ENCODE measurements at regions not wholly inside any gene's neighbourhood (a gene's known extent, or its start where the extent isn't known, plus 50 kb on each side); places are given as distances from the start of the nearest gene placed in this dataset.
"Not testable (repeated sequence)": the region's sequence is repeated elsewhere in the genome, so short reads cannot be mapped to it uniquely, and the experiment has no call there.

DNA sequence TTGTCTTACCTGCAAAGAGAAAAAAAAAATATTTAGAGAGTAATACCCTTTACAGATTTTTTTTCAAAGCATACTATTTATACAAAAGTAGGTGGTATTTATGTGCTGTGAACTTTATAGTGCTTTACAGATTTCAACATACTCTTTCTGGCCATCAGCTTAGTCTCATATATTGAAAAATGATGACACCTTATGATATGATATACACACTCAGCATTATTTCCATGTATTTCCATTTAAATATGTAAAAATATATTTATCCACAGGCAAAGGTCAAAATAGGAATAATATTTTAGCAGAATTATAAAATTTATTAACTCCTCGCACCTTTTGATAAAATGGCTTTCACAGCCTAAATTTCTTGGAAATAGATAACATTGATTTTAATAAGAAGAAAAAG lies 815.8 kb upstream of the EPHA5 start:
- Histone ChIP-seq H3K4me3 (no peak overlapping the region), H3K4me1 (ENCODE audit: insufficient read depth) (no peaks in the 10 kb centered on the region), H3K27ac (no peak overlapping the region), H3K36me3 (no peaks in the 10 kb centered on the region), H3K27me3 (no peaks in the 10 kb centered on the region), H3K9me3 (no peaks in the 10 kb centered on the region)
- TF ChIP-seq EP300 (IDR thresholded peaks at IDR 0.05) (no peak), POLR2A (IDR thresholded peaks at IDR 0.05) (no peak)
- TF ChIP-seq, protein P1, sequence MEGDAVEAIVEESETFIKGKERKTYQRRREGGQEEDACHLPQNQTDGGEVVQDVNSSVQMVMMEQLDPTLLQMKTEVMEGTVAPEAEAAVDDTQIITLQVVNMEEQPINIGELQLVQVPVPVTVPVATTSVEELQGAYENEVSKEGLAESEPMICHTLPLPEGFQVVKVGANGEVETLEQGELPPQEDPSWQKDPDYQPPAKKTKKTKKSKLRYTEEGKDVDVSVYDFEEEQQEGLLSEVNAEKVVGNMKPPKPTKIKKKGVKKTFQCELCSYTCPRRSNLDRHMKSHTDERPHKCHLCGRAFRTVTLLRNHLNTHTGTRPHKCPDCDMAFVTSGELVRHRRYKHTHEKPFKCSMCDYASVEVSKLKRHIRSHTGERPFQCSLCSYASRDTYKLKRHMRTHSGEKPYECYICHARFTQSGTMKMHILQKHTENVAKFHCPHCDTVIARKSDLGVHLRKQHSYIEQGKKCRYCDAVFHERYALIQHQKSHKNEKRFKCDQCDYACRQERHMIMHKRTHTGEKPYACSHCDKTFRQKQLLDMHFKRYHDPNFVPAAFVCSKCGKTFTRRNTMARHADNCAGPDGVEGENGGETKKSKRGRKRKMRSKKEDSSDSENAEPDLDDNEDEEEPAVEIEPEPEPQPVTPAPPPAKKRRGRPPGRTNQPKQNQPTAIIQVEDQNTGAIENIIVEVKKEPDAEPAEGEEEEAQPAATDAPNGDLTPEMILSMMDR (IDR thresholded peaks at IDR 0.05), result no peak
- intact Hi-C loops (cut with DNase I), result no loop called here
- DNase-seq, result no peak
- WGBS, 3 donors, result 85 to 95% (median 91%) methylated on average over 1 of the region's 1 CpG

DNA sequence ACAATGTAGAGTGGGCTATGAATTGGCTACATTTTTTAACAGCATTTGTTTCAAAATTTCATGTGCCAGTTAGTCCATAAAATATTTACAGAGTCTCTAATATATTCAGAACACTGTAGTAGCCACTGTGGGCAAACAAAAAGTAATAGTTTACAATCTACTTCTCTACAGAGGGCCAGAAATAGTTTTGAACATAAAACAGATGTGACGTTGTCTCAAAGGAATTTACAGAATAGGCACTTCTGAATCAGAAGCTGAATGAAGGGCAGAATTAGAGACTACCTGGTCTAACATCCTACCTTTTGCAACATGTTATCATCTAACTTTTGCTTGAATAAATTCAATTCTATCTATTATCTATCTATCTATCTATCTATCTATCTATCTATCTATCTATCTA lies 811.9 kb upstream of the EPHA5 start:
- 39 to 75% (median 45%) methylated on average over 1 of the region's 1 CpG for WGBS, 3 donors
- TF ChIP-seq, protein P1 (IDR thresholded peaks at IDR 0.05), result no peak
- TF ChIP-seq POLR2A (IDR thresholded peaks at IDR 0.05) (no peak), EP300 (IDR thresholded peaks at IDR 0.05) (no peak)
- Histone ChIP-seq H3K27me3 (no peaks in the 10 kb centered on the region), H3K36me3 (no peaks in the 10 kb centered on the region), H3K9me3 (no peaks in the 10 kb centered on the region), H3K27ac (no peak overlapping the region), H3K4me1 (ENCODE audit: insufficient read depth) (no peaks in the 10 kb centered on the region), H3K4me3 (no peak overlapping the region)
- DNase-seq, result no peak
- intact Hi-C loops (cut with DNase I), result no loop called here

- no peaks in the 10 kb centered on the region for H3K4me1 ChIP-seq (ENCODE audit: insufficient read depth)
- DNase-seq, result no peak
- H3K9me3 ChIP-seq, result no peaks in the 10 kb centered on the region
- H3K36me3 ChIP-seq, result no peaks in the 10 kb centered on the region
- 2 to 19% (median 18%) methylated on average over 3 of the region's 3 CpGs for WGBS, 3 donors
- H3K27me3 ChIP-seq, result no peaks in the 10 kb centered on the region
- no peak overlapping the region for H3K4me3 ChIP-seq
- no peak overlapping the region for H3K27ac ChIP-seq
- TF ChIP-seq POLR2A (IDR thresholded peaks at IDR 0.05) (no peak), EP300 (IDR thresholded peaks at IDR 0.05) (no peak)
- TF ChIP-seq, protein P1 (IDR thresholded peaks at IDR 0.05), result no peak
- intact Hi-C loops (cut with DNase I), result no loop called here
Observed at GRCh38 chr4:66475596-66475995, 805.3 kb upstream of the EPHA5 start.

GRCh38 chr4:66465111-66465510 lies 794.8 kb upstream of the EPHA5 start:
- H3K36me3 ChIP-seq, result no peaks in the 10 kb centered on the region
- intact Hi-C loops (cut with DNase I), result no loop called here
- no peak overlapping the region for H3K27ac ChIP-seq
- H3K27me3 ChIP-seq, result no peaks in the 10 kb centered on the region
- H3K9me3 ChIP-seq, result no peaks in the 10 kb centered on the region
- WGBS, 3 donors, result 88 to 91% (median 89%) methylated on average over 4 of the region's 4 CpGs
- no peak for DNase-seq
- TF ChIP-seq EP300 (IDR thresholded peaks at IDR 0.05) (no peak), POLR2A (IDR thresholded peaks at IDR 0.05) (no peak)
- TF ChIP-seq, protein P1 (IDR thresholded peaks at IDR 0.05), result no peak
- H3K4me1 ChIP-seq (ENCODE audit: insufficient read depth), result no peaks in the 10 kb centered on the region
- no peak overlapping the region for H3K4me3 ChIP-seq

GRCh38 chr4:66462890-66463289 lies 792.6 kb upstream of the EPHA5 start:
- H3K4me3 ChIP-seq; H3K9me3 ChIP-seq; H3K4me1 ChIP-seq (ENCODE audit: insufficient read depth); H3K36me3 ChIP-seq; intact Hi-C loops (cut with DNase I); H3K27ac ChIP-seq; DNase-seq; H3K27me3 ChIP-seq: not testable (repeated sequence)
- WGBS, 3 donors, result 71 to 85% (median 78%) methylated on average over 7 of the region's 7 CpGs

All from ovary (tissue), 7 donors.